Kidney glomerular epithelial cell (primary cell): ENCODE measurements at regions not wholly inside any gene's neighbourhood (a gene's known extent, or its start where the extent isn't known, plus 50 kb on each side); places are given as distances from the start of the nearest gene placed in this dataset.

Source experiments
- DNase-seq: peaks from one replicate; lab custom pipeline; 2025; lab: John Stamatoyannopoulos, UW

GRCh38 chr3:117404141-117404540 lies 694.6 kb downstream of the TUSC7 start:
- no peak for DNase-seq

DNA sequence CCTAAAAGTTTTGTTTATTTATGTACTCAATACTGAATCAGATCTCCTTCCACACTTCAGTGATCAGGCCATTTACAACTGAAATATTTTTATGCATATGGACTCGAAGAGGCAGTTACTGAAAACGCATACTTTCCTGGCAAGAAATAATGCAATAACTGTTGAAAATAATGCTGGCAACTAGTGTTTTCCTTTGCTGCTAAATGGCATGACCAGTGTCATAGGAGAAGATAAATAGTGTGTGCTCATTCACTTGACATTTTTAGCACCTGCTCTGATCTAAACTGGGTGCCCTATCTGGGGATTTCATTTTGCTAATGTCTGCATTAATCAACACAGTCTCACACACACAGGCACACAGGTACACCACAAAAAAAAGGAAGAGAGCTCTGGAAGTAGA lies 695.2 kb downstream of the TUSC7 start:
- DNase-seq, result no peak

DNA sequence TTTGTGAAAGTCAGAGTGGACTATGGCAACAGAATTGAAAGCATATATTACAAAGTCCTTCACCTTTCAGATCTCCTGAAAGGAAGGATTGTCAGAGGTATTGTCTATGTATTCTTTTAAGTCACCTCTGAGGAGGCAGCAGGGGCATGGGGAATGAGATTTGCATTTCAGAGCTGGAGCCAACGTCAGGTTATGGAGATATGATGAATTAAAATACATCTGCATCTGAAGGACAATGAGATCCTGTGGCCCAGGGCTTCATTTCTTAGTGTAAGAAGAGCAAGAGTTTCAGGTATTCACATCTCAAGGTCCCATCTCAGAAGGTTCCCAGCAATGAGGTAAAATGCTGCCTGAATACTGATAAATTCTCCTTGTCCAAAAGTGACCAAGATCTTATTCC lies 695.8 kb downstream of the TUSC7 start:
- DNase-seq, result no peak

GRCh38 chr3:117407317-117407716 lies 697.7 kb downstream of the TUSC7 start:
- DNase-seq, result no peak

DNA sequence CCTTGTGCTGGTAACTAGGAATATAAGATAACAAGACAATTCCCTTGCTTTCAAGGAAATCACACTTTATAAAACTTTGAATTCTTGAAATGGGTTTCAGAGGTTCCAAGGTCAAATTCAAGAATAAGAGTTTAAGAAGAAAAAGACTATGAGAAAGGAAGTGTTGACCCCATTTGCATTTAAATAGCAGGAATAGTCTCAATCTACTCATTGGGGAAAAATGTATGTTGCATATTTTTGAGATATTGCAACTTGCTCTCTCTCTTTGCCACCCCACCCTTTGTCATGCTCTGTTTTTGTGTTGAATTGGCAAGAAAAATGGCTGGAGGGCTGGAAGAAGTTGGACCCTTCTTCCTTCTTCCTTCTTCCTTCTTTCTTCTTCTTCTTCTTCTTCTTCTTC lies 699.2 kb downstream of the TUSC7 start:
- DNase-seq, result no peak

DNA sequence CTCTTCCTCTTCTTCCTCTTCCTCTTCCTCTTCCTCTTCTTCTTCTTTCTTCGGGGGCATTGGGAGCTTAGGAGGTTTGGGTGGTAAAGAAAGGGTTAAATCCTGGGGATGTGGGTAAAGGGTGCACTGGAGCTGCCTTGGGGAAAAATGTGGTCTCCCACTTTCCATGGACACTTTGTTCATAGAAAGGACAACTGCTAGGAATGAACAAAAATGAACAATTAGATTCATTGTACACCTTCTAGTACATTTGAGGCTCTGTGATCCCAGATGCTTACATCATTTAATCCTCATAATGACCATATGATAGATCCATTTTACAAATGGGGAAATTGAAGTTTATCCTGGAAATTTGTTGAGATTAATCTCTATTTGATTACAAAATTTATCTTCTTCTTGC lies 699.7 kb downstream of the TUSC7 start:
- no peak for DNase-seq

GRCh38 chr3:117409701-117410459 lies 700.3 kb downstream of the TUSC7 start:
- no peak for DNase-seq

DNA sequence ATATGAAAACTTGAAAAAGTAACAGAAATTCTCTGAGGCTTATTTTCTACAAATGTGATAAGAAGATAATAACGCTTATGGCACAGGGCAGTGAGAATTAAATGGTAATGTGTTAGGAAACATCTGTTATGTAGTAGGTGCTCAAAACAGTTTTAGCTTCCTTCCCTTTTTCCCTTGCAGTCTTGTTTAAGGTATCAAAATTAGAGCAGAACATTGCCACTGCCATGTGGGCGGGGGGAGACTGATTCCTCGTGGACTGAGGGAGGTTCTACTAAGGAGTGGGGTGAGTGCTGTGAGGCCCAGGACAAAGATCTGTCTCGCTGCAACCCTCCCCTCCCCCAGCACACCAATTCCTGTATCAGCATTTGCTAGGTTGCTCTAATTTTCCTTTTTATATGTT lies 702.4 kb downstream of the TUSC7 start:
- no peak for DNase-seq

GRCh38 chr3:117417411-117417810 lies 707.8 kb downstream of the TUSC7 start:
- DNase-seq, result no peak

- DNase-seq, result no peak
Measured at GRCh38 chr3:117427081-117427480, 717.5 kb downstream of the TUSC7 start.

GRCh38 chr3:117433427-117433826 lies 723.8 kb downstream of the TUSC7 start:
- DNase-seq, result no peak

DNA sequence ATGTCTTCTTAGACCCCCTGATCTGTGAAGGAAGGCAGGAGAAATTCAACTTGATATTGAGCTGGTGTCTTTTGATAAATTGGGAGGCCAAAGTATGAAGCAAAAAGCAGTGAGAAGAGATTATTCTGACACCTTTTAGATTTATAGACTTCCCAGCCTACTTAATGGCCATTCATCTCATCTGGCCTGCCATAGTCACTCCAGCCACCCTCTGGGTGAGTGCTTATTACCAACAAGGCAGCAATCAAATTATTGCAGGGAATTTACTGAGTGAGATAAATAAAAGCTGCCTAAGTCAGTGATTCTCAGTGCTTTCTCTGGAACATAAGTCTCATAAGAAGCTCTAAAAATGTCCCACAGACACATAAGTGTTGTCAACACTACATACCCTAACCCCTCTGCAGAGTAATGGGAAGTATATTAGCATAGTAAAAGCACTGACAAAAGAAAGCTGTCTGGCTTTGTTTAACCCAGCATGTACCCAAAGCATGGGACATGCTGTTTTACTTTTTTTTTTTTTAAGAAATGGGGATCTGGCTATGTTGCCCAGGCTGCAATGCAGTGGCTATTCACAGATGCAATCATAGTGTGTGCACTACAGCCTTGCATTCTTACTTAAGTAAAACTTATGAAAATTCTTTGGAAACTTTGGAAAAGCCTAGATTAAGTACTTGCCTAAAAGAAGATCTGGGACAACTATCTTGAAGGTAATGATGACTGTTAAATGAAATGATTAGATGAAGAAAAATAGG lies 725.3 kb downstream of the TUSC7 start:
- no peak for DNase-seq

GRCh38 chr3:117435506-117435905 lies 725.9 kb downstream of the TUSC7 start:
- no peak for DNase-seq

- peak; percentile 8 for DNase-seq
Measured at GRCh38 chr3:117439812-117440211, 730.2 kb downstream of the TUSC7 start.

DNA sequence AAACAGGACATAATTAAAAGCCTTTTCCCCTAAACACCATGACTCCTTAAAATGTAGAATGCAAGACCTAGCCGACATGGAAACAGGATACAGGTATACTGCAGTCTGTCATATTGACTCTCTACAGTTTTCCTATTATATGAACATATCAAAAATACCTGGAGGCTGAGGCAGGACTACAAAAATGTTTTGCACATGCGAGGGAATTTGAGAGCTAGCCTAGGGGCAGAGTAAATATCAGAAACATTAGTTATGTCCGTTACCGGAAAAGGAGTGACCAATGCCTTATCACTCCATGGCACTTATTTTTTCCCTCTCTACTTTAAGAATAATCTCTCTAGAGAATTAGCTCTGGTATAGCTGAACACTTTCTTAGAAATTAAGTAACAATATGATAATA lies 732.3 kb downstream of the TUSC7 start:
- no peak for DNase-seq

GRCh38 chr3:117442566-117442965 lies 733.0 kb downstream of the TUSC7 start:
- DNase-seq, result no peak

DNA sequence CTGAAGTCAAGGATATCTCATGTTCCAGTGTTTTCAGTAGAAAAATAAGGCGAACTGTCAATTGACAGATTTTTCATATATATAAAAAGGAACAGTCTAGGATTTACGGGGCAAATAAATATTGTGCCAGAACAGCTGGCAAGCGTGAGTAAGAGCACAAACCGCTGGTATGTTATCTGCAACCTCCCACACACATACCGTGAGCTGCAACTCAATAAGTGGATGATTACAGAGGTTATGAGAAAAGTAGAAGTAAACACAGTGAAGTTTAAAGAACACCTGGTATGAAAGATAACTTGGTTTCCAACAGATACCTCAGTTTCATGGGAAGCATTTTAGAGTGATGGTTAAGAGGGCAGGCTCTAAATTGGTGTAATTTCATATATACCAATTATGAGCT lies 733.4 kb downstream of the TUSC7 start:
- peak; percentile 70 for DNase-seq

- no peak for DNase-seq
Measured at GRCh38 chr3:117444175-117444574, 734.6 kb downstream of the TUSC7 start.

- DNase-seq, result no peak
Measured at GRCh38 chr3:117447419-117447818, 737.8 kb downstream of the TUSC7 start.

DNA sequence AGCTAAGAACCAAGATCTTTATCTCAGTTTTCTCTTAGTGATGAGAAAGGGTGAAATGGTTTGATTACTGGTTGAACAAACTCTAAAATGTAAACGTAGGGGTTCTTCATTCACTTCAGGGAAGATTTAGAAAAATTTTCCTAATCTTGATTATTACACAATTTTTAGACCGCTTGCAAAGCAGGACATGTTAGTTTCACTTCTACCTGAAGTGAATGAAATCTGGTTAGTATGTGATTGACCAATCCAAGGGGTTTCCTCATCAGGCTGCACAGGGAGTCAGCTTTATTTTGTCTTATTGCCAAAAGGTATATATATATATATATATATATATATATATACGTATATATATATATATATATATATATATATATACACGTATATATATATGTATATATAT lies 740.4 kb downstream of the TUSC7 start:
- DNase-seq, result no peak

DNA sequence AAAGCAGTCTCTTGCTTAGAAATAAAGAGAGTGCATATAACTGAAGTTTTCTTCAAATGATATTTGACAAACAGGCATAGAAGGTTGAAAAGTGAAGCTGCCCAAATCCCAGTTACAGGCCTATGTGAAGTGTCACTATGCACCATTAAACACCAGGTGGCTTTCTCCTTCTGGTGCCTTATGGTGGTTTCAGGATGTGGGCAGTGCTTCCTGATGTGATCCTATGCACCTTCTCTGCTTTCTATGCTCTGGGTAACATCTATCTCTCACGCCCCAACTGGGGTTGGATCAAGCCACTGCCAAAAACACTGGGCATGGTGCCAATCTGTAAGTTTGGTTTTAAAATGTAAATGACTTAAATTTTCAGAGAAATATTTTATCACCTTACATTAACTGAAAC lies 744.7 kb downstream of the TUSC7 start:
- no peak for DNase-seq

- DNase-seq, result no peak
Measured at GRCh38 chr3:117454908-117455307, 745.3 kb downstream of the TUSC7 start.

GRCh38 chr3:117455782-117456181 lies 746.2 kb downstream of the TUSC7 start:
- DNase-seq, result no peak
